ENCODE measurements at regions not wholly inside any gene's neighbourhood (a gene's known extent, or its start where the extent isn't known, plus 50 kb on each side); places are given as distances from the start of the nearest gene placed in this dataset.

- no peaks in the 10 kb centered on the region for H3K27me3 ChIP-seq
- no peak for TF ChIP-seq EP300 (IDR thresholded peaks at IDR 0.05)
- TF ChIP-seq POLR2A (IDR thresholded peaks at IDR 0.05) = no peak
- TF ChIP-seq, protein P1, sequence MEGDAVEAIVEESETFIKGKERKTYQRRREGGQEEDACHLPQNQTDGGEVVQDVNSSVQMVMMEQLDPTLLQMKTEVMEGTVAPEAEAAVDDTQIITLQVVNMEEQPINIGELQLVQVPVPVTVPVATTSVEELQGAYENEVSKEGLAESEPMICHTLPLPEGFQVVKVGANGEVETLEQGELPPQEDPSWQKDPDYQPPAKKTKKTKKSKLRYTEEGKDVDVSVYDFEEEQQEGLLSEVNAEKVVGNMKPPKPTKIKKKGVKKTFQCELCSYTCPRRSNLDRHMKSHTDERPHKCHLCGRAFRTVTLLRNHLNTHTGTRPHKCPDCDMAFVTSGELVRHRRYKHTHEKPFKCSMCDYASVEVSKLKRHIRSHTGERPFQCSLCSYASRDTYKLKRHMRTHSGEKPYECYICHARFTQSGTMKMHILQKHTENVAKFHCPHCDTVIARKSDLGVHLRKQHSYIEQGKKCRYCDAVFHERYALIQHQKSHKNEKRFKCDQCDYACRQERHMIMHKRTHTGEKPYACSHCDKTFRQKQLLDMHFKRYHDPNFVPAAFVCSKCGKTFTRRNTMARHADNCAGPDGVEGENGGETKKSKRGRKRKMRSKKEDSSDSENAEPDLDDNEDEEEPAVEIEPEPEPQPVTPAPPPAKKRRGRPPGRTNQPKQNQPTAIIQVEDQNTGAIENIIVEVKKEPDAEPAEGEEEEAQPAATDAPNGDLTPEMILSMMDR (IDR thresholded peaks at IDR 0.05) = no peak
- DNase-seq (ENCODE audit: low spot score in 2 of 2) = no peak
- H3K4me3 ChIP-seq = no peak overlapping the region
- no peak overlapping the region for H3K27ac ChIP-seq
- H3K9me3 ChIP-seq = no peaks in the 10 kb centered on the region
- WGBS, 2 donors = 75 to 90% methylated on average over 6 of the region's 6 CpGs
- peaks cover 0 to 28% (median 4%) of the 10 kb centered on the region in 4 donors for H3K4me1 ChIP-seq
- no peaks in the 10 kb centered on the region for H3K36me3 ChIP-seq
These were observed 78.4 kb upstream of the CCN6 start for GRCh38 chr6:111975466-111975865.

DNA sequence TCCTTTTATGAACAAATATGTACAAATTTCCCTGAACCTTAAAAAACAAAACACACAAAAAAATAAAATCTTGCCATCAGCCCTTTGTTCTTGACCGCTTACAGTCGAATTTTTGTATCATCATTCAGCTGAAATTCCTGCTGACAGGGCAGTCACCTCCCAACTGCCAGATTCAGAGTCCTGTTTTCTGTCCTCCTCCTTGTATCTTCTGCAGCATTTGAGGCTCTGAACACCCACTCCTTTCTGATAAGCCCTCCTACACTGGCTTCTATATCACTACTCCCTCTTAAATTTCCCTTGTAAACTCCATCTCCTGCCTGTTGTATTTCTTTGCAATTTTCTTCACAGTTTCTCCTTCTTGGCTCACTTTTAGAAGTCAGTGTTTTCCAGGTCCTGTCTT lies 77.8 kb upstream of the CCN6 start:
- no peak overlapping the region for H3K27ac ChIP-seq
- DNase-seq (ENCODE audit: low spot score in 2 of 2) = no peak
- no peaks in the 10 kb centered on the region for H3K9me3 ChIP-seq
- H3K4me3 ChIP-seq = no peak overlapping the region
- H3K36me3 ChIP-seq = no peaks in the 10 kb centered on the region
- no peaks in the 10 kb centered on the region for H3K27me3 ChIP-seq
- H3K4me1 ChIP-seq = peaks cover 0 to 35% (median 7%) of the 10 kb centered on the region in 4 donors
- TF ChIP-seq, protein P1 (IDR thresholded peaks at IDR 0.05) = no peak
- WGBS, 2 donors = 74 to 83% methylated on average over 2 of the region's 2 CpGs

DNA sequence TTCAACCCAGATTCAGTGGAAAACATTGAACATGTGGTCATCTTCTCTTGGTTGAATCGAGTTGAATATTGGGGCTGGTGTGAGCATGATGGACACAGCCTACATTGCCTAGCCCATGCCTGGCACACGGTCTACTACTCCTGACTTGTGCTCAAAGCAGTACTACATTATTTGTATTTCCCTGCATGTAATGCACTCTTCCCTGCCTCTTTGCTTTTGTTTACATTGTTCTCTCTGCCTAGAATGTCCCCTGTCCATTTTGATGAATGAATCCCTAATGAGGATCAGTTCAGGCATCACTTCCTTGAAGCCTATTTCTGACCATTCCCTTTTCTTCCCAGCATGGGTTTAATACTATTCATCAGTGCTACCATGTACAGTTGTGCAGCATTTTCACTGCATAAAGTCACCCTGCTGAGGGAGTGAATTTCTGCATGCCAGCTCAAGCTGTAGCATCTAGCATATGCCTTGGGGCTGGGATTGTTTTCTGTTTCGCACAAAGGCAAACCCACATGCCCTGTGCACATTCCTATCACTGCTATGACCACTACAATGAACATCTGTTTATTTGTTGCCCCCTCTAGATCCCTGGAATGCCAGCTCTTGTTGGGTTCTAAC lies 75.3 kb upstream of the CCN6 start:
- H3K4me3 ChIP-seq = no peak overlapping the region
- 71 to 77% methylated on average over 3 of the region's 3 CpGs for WGBS, 2 donors
- no peak for DNase-seq (ENCODE audit: low spot score in 2 of 2)
- peaks cover 0 to 21% (median 4%) of the 10 kb centered on the region in 4 donors for H3K4me1 ChIP-seq
- no peak for TF ChIP-seq POLR2A (IDR thresholded peaks at IDR 0.05)
- TF ChIP-seq EP300 (IDR thresholded peaks at IDR 0.05) = no peak
- TF ChIP-seq, protein P1 (IDR thresholded peaks at IDR 0.05) = no peak
- no peaks in the 10 kb centered on the region for H3K9me3 ChIP-seq
- H3K36me3 ChIP-seq = no peaks in the 10 kb centered on the region
- no peaks in the 10 kb centered on the region for H3K27me3 ChIP-seq
- H3K27ac ChIP-seq = peak overlapping the region in 2 of 4 donors; percentile 13 to 42

DNA sequence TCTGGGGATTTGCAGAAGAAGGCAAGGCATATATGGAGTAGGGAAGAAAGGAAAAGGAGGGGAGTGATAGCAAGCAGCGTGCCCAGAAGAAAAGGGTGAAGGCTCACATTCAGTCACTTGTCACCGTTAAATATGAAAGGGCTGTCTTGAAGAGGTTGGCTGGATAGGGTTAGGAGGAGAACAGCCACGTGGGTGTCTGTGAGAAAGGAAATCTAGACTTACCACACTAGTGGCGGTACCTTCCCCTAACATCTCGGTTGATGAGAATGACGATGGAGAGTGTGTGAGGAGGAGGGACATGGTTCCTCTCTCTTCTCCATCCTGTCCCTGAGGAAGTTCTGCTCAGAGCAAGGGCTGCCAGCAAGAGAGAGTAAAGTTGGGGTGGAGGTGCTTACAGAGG lies 74.3 kb upstream of the CCN6 start:
- Histone ChIP-seq H3K4me1 (peaks cover 0 to 17% (median 3%) of the 10 kb centered on the region in 4 donors), H3K36me3 (no peaks in the 10 kb centered on the region), H3K9me3 (no peaks in the 10 kb centered on the region), H3K27me3 (no peaks in the 10 kb centered on the region), H3K4me3 (no peak overlapping the region), H3K27ac (peak overlapping the region in 1 of 4 donors; percentile 13)
- TF ChIP-seq EP300 (IDR thresholded peaks at IDR 0.05) (no peak), POLR2A (IDR thresholded peaks at IDR 0.05) (no peak)
- TF ChIP-seq, protein P1 (IDR thresholded peaks at IDR 0.05) = no peak
- WGBS, 2 donors = 84 to 85% methylated on average over 6 of the region's 6 CpGs
- no peak for DNase-seq (ENCODE audit: low spot score in 2 of 2)

- WGBS, 2 donors = 56 to 59% methylated on average over 6 of the region's 6 CpGs
- no peaks in the 10 kb centered on the region for H3K9me3 ChIP-seq
- peaks cover 0 to 17% (median 3%) of the 10 kb centered on the region in 4 donors for H3K4me1 ChIP-seq
- H3K27me3 ChIP-seq = no peaks in the 10 kb centered on the region
- no peak for TF ChIP-seq POLR2A (IDR thresholded peaks at IDR 0.05)
- no peak for TF ChIP-seq EP300 (IDR thresholded peaks at IDR 0.05)
- TF ChIP-seq, protein P1 (IDR thresholded peaks at IDR 0.05) = no peak
- H3K36me3 ChIP-seq = no peaks in the 10 kb centered on the region
- DNase-seq (ENCODE audit: low spot score in 2 of 2) = no peak
- H3K27ac ChIP-seq = peak overlapping the region in 1 of 4 donors; percentile 3
- no peak overlapping the region for H3K4me3 ChIP-seq
These were observed 73.8 kb upstream of the CCN6 start for GRCh38 chr6:111980143-111980542.

Data from tibial nerve (tissue), 4 donors.